HG02642 (cell line): ENCODE measurements at regions not wholly inside any gene's neighbourhood (a gene's known extent, or its start where the extent isn't known, plus 50 kb on each side); places are given as distances from the start of the nearest gene placed in this dataset.
A peak's percentile ranks its signal among the peaks of the same experiment; 100 is the strongest.

Experiments used
- ATAC-seq: cut with Tn5 transposase; IDR thresholded peaks from one replicate; pipeline ENCODE4 v1.9.1; 2021; ENCODE audit warnings: mild to moderate bottlenecking; ENCODE audit not compliant: unreplicated experiment, poor library complexity

GRCh38 chr3:189040656-189041335 lies 131.0 kb upstream of the TPRG1 start:
- ATAC-seq = no peak

- peak; percentile 98 for ATAC-seq
Measured at GRCh38 chr3:189041482-189042090, 130.2 kb upstream of the TPRG1 start.

DNA sequence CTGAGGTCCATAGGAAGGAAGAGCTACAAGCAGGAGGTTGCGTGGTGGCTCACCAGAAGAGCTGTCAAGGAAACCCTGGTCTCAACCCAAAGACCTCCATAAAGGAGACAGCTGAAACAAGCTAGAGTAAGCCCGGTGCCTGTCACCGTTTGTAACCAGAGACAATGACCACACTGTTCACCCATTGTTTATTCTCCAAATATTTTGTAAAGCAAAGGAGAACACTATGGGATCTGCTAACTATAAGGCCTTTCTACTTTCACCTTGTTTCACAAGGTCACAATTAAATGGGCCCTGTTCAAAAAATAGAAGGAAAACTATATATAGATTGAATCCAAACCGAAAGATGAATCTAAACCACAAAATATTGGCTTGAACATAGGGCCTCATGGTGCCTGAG lies 128.9 kb upstream of the TPRG1 start:
- no peak for ATAC-seq

DNA sequence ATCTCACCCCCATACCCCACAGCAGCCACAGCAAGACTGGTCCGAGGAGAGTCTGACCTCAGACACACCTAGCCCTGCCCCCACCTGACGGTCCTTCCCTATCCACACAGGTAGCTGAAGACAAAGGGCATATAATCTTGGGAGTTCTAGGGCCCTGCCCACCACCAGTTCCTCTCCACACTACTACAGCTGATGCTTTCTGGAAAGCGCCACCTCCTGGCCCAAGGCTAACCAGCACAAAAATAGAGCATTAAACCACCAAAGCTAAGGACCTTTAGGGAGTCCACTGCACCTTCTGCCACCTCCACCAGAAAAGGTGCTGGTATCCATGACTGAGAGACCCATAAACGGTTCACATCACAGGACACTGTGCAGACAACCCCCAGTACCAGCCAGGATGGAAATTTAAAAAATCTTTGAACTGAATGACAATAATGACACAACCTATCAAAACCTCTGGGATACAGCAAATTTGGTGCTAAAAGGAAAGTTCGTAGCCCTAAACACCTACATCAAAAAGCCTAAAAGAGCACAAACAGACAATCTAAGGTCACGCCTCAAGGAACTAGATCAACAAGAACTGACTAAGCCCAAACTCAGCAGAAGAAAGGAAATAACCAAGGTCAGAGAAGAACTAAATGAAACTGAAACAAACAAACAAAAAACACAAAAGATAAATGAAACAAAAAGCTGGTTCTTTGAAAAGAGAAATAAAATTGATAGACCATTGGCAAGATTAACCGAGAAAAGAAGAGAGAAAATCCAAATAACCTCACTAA lies 122.1 kb upstream of the TPRG1 start:
- no peak for ATAC-seq

- ATAC-seq = no peak
Measured at GRCh38 chr3:189053322-189053721, 118.4 kb upstream of the TPRG1 start.

DNA sequence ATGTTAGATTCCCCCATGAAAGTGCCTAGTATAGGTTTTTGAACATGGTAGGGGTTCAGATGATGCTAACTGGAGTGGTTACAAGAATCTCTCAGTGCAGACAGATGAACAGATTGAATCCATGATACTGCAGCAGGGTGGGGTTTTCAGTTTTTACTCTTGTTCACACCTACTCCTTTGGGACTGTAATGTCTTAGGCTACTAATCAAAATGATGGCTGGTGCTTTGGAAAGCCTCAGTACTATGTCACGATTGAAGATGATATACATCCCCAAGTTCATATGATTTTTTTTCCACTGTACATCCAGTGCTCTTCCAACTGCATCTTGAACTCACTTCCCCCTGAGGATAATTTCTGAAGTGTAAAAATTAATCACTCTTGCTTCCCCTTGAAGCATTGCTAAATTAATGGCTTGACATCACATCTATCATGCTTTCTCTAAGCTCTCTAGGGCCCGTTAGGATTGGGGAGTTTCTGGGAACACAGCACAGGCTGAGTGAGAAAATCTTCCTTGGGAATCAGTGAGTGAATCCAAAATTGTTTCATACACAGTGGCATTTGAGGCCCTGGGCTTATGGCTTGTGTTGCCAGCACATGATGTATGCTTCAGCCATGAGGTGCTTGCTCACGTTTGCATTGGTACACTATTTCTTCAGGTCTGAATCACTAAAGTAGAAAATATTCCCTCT lies 115.0 kb upstream of the TPRG1 start:
- ATAC-seq = no peak

DNA sequence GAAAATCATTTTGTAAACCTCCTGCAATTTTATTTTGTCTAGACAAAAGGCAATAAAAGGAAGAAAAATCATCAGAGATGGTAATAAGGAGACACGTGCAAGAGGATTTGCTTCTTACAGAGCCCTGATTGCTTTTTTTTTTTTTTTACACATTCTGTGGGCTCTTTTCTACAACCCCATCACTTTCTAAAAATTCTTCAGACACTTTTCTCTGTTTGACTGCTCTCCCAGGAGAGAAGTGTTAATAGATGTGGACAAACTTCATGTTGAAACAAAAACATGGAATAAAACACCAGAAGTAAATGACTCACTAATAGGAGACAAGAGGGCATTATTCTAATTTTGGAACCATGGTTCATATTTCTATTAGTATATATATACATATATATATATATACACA lies 114.4 kb upstream of the TPRG1 start:
- no peak for ATAC-seq

- no peak for ATAC-seq
Measured at GRCh38 chr3:189058071-189058470, 113.7 kb upstream of the TPRG1 start.

GRCh38 chr3:189070965-189071364 lies 100.8 kb upstream of the TPRG1 start:
- no peak for ATAC-seq

- no peak for ATAC-seq
Measured at GRCh38 chr3:189071446-189071845, 100.3 kb upstream of the TPRG1 start.

DNA sequence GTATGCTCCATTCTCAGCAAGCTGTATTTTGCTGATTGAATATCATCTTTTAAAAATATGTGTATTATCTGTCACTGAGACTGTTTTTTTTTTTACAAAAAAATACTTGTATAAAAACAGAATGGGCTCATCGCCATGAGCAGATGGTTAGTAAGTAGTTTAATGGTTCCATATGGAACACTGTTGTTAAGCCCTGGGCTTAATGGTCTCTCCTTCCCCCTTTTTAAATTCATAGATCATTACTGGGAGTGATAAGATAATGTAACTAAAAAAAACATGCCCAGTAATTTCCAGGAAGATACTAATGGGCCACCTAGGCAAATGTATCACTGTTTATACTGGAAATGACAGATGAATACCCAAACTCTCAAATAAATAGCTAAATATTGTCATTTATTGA lies 95.3 kb upstream of the TPRG1 start:
- no peak for ATAC-seq

- ATAC-seq = no peak
Measured at GRCh38 chr3:189080745-189081144, 91.0 kb upstream of the TPRG1 start.

DNA sequence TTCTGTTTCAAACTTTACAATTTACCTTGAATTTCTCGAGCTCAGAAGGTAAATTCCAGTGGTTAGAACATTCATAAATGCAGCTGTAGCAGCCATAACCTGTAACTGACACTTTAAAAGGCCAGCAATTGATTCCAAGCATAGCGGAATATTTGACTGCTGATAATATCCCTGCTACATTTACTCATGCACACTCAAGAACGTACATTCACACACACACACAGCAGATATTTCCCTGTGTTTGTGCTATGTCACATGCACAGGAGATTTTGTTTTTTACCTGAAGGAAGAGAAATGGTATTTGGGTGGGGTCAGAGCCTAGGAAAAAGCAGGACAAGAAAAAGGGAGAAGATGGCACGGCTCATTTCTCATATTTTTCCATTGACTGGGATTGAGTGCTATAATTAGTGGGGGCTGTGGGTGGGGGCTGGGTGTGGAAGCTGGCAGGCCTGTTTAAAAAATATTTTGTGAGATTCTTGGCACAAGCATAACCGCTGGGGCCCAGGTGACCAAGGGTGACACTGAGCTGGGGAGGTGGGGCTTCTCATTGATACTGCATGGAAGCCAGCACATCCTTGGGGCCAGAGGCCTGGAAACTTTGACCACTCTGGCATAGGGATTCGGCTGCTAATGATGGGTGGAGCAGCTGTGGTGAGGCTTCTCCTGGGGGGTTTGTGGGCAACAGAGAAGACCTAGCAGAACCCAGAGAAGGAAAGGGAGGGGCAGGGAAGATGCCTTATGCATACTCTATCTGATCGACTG lies 88.9 kb upstream of the TPRG1 start:
- ATAC-seq = no peak

DNA sequence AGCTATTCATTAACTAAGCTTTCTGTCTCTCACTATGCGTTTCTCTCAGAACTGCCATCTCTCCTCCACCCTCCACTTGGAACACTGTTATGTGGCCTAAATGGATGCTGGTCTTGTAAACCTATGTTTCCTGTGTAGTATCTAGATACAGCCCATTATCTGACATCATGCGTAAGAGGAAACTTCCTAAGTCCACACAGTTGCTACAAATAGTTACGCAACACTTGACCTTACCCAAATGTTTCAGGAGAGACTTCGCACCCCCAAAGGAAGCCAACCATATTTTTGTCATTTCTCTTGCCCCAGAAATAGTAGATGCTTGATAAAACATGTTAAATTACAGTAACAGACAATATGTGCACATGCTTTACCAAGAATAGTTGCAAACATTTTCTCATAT lies 87.2 kb upstream of the TPRG1 start:
- no peak for ATAC-seq

GRCh38 chr3:189092547-189092946 lies 79.2 kb upstream of the TPRG1 start:
- ATAC-seq = no peak

- ATAC-seq = no peak
Measured at GRCh38 chr3:189094539-189094938, 77.2 kb upstream of the TPRG1 start.

DNA sequence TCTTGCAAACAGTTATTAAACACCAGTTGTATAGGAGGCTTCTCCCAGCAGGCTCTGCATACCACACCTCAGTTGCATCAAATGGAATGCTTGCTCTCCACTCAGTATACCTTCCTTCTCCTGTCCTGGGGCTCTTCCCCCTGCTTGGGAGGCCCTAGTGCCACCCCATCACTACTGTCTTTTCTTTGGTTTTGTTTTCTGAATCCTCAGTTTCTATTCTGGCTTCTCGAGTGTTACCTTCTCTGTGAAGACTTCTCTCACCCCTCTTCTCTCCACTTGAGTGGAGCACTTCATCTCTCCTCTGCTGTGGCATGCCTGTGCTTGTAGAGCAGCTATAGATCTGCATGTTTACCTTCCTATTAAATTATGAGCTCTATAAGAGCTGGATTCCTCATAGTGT lies 75.7 kb upstream of the TPRG1 start:
- no peak for ATAC-seq

GRCh38 chr3:189099031-189099471 lies 72.7 kb upstream of the TPRG1 start:
- ATAC-seq = no peak

GRCh38 chr3:189099505-189100290 lies 72.1 kb upstream of the TPRG1 start:
- no peak for ATAC-seq
